OCI-LY1 (cell line): ENCODE measurements at regions not wholly inside any gene's neighbourhood (a gene's known extent, or its start where the extent isn't known, plus 50 kb on each side); places are given as distances from the start of the nearest gene placed in this dataset.

Source experiments
- H2AFZ ChIP-seq: fragments of 200-600 bp; sonication (generic), shearing (Covaris generic); 2 replicates; pipeline ENCODE4 v1.6.0; 2014; ENCODE audit warnings: antibody characterized with exemption, mild to moderate bottlenecking, low read length
- H3F3A ChIP-seq: fragments of 200-600 bp; sonication (generic), shearing (Covaris generic); 2 replicates; pipeline ENCODE4 v1.6.0; 2014; ENCODE audit warnings: mild to moderate bottlenecking, antibody characterized with exemption, low read length, moderate library complexity; ENCODE audit not compliant: insufficient read depth
- H3K27ac ChIP-seq: fragments of 200-600 bp; sonication (generic); 2 replicates; pipeline ENCODE4 v1.5.1; 2014; ENCODE audit warnings: low read length, mixed run types, mild to moderate bottlenecking, low read depth; ENCODE audit not compliant: poor library complexity, severe bottlenecking
- H3K27me3 ChIP-seq: fragments of 200-600 bp; sonication (generic); 2 replicates; pipeline ENCODE4 v1.6.0; 2014; ENCODE audit warnings: antibody characterized with exemption, mild to moderate bottlenecking, low read length, moderate library complexity; ENCODE audit not compliant: insufficient read depth
- H3K36me3 ChIP-seq: fragments of 200-600 bp; sonication (generic); 2 replicates; pipeline ENCODE4 v1.6.1; 2014; ENCODE audit warnings: mild to moderate bottlenecking, antibody characterized with exemption, low read length, moderate library complexity, mixed read lengths; ENCODE audit not compliant: insufficient read depth
- H3K4me1 ChIP-seq: fragments of 200-600 bp; sonication (generic); 2 replicates; pipeline ENCODE4 v1.5.1; 2014; ENCODE audit warnings: mild to moderate bottlenecking, low read length, moderate library complexity; ENCODE audit not compliant: insufficient read depth, severe bottlenecking
- H3K4me2 ChIP-seq: fragments of 200-600 bp; sonication (generic), shearing (Covaris generic); 2 replicates; pipeline ENCODE4 v1.6.1; 2014; ENCODE audit warnings: low read length
- H3K4me3 ChIP-seq: fragments of 200-600 bp; sonication (generic); 2 replicates; pipeline ENCODE4 v1.5.1; 2014; ENCODE audit warnings: low read length, low read depth, mild to moderate bottlenecking, mixed read lengths; ENCODE audit not compliant: poor library complexity, severe bottlenecking
- H3K79me2 ChIP-seq: fragments of 200-600 bp; shearing (Covaris generic); 2 replicates; pipeline ENCODE4 v1.6.1; 2016; ENCODE audit warnings: mixed run types, low read length, mixed read lengths; ENCODE audit not compliant: insufficient read depth
- H3K9ac ChIP-seq: fragments of 200-600 bp; sonication (generic), shearing (Covaris generic); 2 replicates; pipeline ENCODE4 v1.6.1; 2014; ENCODE audit warnings: mild to moderate bottlenecking, low read length, mixed read lengths
- H3K9me2 ChIP-seq: fragments of 200-600 bp; sonication (generic), shearing (Covaris generic); 2 replicates; pipeline ENCODE4 v1.6.1; 2014; ENCODE audit warnings: low read depth, mild to moderate bottlenecking, low read length, mixed read lengths
- H3K9me3 ChIP-seq: fragments of 200-600 bp; shearing (Covaris generic); 2 replicates; pipeline ENCODE4 v1.6.1; 2014; ENCODE audit warnings: low read length, mixed read lengths
- H4K20me1 ChIP-seq: fragments of 200-600 bp; sonication (generic), shearing (Covaris generic); 2 replicates; pipeline ENCODE4 v1.6.0; 2016; ENCODE audit warnings: mild to moderate bottlenecking, low read length; ENCODE audit not compliant: insufficient read depth
- EZH2 ChIP-seq: fragments of 200-600 bp; sonication (generic), shearing (Covaris generic); IDR thresholded peaks from 2 replicates; pipeline ENCODE4 v1.8.0; 2017; ENCODE audit warnings: borderline replicate concordance, mixed run types, mild to moderate bottlenecking, antibody characterized with exemption, low read length, moderate library complexity, mixed read lengths
- TF ChIP-seq, protein P1 (sequence below): fragments of 200-600 bp; sonication (generic), shearing (Covaris generic); IDR thresholded peaks from 2 replicates; pipeline ENCODE4 v1.5.1; 2017; ENCODE audit warnings: mild to moderate bottlenecking, antibody characterized with exemption, low read length, moderate library complexity, mixed read lengths

DNA sequence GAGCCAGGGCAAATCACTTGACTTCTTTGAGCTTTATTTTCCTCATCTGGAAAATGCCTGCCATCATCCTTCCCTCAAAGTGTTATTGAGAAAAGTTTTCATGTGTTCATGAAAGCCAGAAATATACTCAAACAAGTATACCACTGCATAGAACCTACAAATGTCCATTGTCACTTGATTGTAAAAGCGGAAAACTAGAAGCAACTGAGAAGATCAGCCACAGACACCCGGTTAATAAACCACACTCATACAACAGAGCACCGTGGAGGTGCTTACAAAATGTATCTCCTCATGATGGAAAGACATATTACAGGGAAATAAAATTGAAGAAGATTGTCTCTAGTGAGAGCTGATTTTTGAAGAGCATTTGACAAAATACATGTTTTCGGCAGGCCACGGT, 117.2 kb upstream of the MSX2 start:
- no peaks in the 10 kb centered on the region for H3K9me2 ChIP-seq
- no peak overlapping the region for H3K27ac ChIP-seq
- H3K36me3 ChIP-seq = no peaks in the 10 kb centered on the region
- H3K9ac ChIP-seq = no peak overlapping the region
- H4K20me1 ChIP-seq = no peaks in the 10 kb centered on the region
- no peak overlapping the region for H3K4me3 ChIP-seq
- no peaks in the 10 kb centered on the region for H3F3A ChIP-seq
- H3K79me2 ChIP-seq = no peaks in the 10 kb centered on the region
- H3K4me2 ChIP-seq = no peak overlapping the region
- no peaks in the 10 kb centered on the region for H3K4me1 ChIP-seq
- TF ChIP-seq, protein P1, sequence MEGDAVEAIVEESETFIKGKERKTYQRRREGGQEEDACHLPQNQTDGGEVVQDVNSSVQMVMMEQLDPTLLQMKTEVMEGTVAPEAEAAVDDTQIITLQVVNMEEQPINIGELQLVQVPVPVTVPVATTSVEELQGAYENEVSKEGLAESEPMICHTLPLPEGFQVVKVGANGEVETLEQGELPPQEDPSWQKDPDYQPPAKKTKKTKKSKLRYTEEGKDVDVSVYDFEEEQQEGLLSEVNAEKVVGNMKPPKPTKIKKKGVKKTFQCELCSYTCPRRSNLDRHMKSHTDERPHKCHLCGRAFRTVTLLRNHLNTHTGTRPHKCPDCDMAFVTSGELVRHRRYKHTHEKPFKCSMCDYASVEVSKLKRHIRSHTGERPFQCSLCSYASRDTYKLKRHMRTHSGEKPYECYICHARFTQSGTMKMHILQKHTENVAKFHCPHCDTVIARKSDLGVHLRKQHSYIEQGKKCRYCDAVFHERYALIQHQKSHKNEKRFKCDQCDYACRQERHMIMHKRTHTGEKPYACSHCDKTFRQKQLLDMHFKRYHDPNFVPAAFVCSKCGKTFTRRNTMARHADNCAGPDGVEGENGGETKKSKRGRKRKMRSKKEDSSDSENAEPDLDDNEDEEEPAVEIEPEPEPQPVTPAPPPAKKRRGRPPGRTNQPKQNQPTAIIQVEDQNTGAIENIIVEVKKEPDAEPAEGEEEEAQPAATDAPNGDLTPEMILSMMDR = no peak
- TF ChIP-seq EZH2 = no peak
- no peaks in the 10 kb centered on the region for H3K27me3 ChIP-seq
- peaks cover 3% of the 10 kb centered on the region; the same call in 1 of the 2 replicates for H3K9me3 ChIP-seq
- H2AFZ ChIP-seq = no peak overlapping the region

DNA sequence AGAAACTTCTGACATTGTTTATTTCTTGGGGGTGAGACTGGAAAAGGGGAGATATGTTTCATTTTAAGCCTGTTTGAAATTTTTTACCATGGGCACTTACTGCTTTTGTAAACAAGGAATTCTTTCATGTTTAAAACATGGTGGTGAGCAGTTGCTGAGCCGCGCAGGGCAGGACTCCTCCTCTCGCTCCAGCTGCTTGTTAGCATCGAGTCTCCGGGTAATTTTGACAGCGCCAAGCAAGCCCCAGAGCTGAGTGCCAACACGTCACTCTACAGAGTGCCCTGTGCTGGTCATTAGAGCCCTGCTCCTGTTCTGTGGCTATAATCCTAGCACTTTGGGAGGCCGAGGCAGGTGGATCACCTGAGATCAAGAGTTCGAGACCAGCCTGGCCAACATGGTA, 116.5 kb upstream of the MSX2 start:
- Histone ChIP-seq H3K9ac (no peak overlapping the region), H3K27ac (no peak overlapping the region), H4K20me1 (no peaks in the 10 kb centered on the region), H3K9me3 (peaks cover 3% of the 10 kb centered on the region; the same call in 1 of the 2 replicates), H2AFZ (no peak overlapping the region), H3K79me2 (no peaks in the 10 kb centered on the region), H3K27me3 (no peaks in the 10 kb centered on the region), H3K9me2 (no peaks in the 10 kb centered on the region), H3K36me3 (no peaks in the 10 kb centered on the region), H3K4me3 (no peak overlapping the region), H3K4me1 (no peaks in the 10 kb centered on the region), H3K4me2 (no peak overlapping the region), H3F3A (no peaks in the 10 kb centered on the region)
- TF ChIP-seq, protein P1 = no peak
- no peak for TF ChIP-seq EZH2

DNA sequence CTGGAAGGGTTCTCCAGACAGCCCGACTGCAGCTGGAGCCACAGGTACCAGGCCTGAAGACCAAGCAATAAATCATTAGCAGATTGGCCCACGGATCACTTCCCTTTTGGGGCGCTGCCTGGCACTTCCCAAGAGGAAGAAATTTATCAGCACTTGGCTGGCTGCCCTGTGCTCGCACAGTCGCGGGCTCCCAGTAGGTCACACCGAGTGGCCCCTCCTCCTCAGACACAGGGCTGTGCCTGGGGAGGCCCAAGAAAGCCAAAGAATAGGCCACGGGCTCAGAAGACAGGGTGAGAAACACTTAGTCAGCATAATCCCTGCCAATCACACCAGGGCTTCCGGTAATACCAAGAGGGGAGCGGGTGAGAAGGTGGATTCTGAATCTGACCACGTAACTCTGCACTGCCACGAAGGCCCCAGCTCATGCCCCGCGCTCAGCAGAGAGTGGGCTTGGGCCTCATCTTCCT, 115.7 kb upstream of the MSX2 start:
- no peak overlapping the region for H3K4me2 ChIP-seq
- H3K27ac ChIP-seq = no peak overlapping the region
- no peaks in the 10 kb centered on the region for H3K36me3 ChIP-seq
- H3K4me1 ChIP-seq = no peaks in the 10 kb centered on the region
- no peaks in the 10 kb centered on the region for H4K20me1 ChIP-seq
- H3K79me2 ChIP-seq = no peaks in the 10 kb centered on the region
- no peaks in the 10 kb centered on the region for H3K9me2 ChIP-seq
- H3K9me3 ChIP-seq = peaks cover 2% of the 10 kb centered on the region; the same call in 1 of the 2 replicates
- no peaks in the 10 kb centered on the region for H3K27me3 ChIP-seq
- H3K9ac ChIP-seq = no peak overlapping the region
- H3K4me3 ChIP-seq = no peak overlapping the region
- no peak for TF ChIP-seq EZH2
- TF ChIP-seq, protein P1 = no peak
- no peak overlapping the region for H2AFZ ChIP-seq
- H3F3A ChIP-seq = no peaks in the 10 kb centered on the region
